NCI-H187 (cell line): ENCODE measurements at regions not wholly inside any gene's neighbourhood (a gene's known extent, or its start where the extent isn't known, plus 50 kb on each side); places are given as distances from the start of the nearest gene placed in this dataset.
"Not testable (repeated sequence)": the region's sequence is repeated elsewhere in the genome, so short reads cannot be mapped to it uniquely, and the experiment has no call there.

ENCODE experiments used
- DNase-seq, 2 experiments: peaks; one replicate each; lab custom pipeline; 2025; lab: John Stamatoyannopoulos, UW

DNA sequence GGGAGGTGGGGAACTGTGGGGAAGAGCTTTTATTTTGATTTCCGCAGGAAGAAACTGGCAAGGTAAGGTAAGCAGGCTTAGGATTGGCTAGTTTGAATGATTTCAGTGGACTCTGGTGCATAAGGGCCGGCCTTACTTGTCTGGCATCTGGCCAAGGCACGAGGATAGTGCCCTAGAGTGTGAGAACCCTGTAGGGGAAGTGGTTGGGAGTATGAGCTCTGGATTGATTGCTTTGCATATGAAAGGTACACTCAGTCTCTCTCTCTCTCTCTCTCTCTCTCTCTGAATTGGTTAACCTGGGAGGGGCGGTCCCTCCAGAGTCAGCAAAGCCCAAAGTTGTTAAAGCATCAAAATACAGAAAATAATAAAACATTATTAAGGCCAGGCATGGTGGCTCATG, 463.0 kb downstream of the SIPA1L2 start:
- DNase-seq: no peak

DNA sequence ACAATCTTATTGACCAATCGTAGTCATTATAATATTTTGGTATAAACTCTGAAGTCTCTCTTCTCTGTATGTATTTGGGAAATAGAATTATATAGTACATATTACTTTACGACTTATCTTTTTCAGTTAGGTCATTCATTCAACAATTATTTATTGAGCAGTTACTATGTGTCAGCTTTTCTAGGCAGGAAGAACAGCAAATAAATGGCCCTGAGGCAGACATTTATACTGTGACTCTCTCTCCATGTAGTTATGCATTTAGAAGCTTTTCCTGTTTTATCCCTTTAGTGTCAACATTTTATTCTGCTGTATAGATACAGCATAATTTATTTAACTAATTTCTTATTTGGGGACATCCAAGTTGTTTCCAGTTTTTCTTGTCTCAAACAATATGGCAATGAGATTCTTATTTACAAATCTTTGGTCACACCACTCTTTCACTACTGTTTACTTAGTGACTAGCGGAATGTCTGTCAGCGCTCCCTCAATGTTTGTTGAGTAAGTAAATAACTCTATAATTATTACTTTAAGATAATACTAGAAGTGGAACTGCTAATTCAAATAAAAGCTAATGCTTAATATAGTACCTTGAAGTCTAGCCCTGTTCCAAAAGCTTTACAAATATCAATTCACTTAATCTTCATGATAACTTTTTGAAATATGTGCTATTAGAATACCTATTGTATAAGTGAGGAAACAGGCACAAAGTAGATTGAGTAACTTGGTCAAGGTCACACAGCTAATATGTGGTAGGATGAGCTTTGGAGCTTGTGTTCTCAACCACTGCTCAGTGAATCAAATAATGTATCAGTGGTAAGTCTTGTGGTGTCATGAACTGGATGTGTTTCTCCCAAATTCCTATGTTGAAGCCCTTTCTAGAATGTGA, 465.6 kb downstream of the SIPA1L2 start:
- no peak for DNase-seq

DNA sequence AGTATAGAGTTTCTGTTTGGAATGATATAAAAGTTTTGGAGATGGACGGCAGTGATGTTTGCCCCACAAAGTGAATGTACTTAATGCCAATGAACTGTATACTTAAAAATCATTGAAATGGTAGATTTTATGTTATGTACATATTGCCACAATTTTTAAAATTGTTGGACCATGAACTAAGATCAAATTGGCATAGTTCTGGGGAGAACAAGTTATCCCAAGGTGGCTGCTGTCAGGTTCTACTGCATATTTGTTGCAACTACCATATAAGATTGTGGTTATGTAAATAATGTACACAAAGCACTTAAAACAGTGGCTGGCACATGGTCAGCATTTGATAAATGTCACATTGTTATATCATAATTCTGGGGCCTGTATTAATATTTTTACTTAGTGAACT, 466.4 kb downstream of the SIPA1L2 start:
- DNase-seq: no peak

GRCh38 chr1:232162001-232162400, 467.9 kb downstream of the SIPA1L2 start:
- DNase-seq: no peak

- DNase-seq: not testable (repeated sequence)
These were observed 471.4 kb downstream of the SIPA1L2 start for GRCh38 chr1:232158558-232158957.

DNA sequence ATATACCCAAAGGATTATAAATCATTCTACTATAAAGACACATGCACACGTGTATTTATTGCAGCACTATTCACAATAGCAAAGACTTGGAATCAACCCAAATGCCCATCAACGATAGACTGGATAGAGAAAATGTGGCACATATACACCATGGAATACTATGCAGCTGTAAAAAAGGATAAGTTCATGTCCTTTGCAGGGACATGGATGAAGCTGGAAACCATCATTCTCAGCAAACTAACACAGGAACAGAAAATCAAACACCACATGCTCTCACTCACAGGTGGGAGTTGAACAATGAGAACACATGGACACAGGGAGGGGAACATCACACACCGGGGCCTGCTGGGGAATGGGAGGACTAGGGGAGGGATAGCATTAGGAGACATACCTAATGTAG, 473.9 kb downstream of the SIPA1L2 start:
- not testable (repeated sequence) for DNase-seq

DNA sequence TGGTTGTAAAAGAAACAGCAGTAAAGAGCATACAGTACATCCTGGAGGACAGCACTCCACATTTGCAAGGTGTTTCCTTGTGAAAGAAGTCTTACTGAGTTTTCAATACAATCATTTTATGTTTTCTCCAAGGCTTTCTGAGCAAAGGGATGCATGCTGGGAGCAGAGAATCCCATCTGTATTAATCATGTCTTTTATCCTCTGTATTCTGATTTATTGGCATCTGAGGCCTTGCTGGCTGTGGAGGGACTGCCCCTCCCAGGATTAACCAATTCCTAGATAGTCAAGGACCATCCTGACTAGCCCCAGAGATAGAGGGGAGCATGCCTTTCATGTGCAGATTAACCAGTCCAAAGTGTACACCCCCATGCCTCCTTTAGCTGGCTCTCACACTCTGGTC, 476.3 kb downstream of the SIPA1L2 start:
- DNase-seq: no peak

DNA sequence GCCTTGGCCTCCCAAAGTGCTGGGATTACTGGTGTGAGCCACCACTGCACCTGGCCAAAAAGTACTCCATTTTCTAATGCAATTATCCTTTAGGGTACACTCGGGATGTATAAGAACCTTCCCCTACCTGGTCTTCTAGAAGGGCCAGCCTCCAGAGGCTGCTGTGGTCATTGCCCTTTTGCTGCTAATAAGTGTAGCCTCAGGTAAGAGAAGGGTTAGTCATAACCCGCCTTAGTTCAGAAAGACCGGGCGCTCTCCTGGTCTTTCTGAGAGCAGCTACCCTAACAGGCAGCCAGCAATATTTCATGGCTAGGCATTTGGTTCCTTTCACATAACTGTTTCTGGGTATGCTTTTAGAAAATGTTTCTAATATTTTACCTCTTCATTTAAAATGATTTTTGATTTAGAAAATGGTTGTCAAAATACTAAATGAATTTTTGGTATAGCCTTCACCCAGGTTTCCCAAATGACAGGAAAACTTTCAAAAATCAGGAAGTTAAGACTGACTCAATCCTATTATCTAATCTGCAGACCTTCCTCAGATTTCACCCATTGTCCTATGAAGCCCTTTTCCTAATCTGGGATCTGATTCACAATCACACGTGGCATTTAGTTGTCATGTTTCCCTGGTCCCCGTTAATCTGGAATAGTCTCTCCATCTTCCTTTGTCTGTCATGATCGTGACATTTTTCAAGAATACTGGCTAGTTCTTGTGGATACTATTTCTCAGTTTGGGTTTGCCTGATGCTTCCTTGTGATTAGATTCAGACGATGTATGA, 479.0 kb downstream of the SIPA1L2 start:
- no peak for DNase-seq

DNA sequence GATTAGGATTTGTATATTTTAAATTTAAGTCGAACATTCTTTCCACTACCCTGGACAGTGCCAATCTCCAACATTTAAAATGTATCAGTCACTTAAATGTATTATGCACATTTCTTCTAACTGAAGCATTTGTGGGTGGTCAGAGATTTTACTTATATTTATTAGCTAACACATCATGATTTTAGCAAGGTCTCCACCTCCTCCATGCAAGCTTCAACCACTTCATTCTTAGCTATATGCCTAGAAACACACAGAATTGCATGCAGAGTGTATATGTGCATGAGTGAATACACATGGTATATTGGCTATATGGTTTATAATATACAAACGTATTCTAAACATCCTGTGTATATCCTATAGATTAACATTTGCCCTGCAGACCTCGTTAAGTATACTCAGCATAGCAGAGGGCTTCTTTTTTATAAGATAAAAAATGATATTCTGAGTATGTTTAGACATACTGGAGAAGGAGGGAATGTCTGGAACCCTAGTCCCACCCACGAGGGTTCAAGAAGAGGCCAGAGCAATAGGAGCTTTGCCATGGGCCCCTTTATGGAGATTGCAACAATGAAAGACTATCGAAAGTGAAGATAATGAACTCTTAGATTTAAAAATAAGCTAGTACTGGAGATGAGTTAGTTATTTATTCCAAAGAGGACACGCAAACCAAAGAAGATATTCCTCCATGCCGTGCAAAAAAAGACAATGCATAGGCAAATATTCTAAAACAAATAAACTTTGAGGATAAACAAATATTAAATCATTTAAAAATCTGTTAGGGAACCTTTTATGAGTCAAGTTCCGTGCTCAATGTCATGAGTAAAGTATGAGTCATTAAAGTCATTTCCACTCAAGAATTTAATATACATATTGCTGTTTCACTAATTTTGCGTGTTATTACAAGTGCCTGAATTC, 480.4 kb downstream of the SIPA1L2 start:
- no peak for DNase-seq

DNA sequence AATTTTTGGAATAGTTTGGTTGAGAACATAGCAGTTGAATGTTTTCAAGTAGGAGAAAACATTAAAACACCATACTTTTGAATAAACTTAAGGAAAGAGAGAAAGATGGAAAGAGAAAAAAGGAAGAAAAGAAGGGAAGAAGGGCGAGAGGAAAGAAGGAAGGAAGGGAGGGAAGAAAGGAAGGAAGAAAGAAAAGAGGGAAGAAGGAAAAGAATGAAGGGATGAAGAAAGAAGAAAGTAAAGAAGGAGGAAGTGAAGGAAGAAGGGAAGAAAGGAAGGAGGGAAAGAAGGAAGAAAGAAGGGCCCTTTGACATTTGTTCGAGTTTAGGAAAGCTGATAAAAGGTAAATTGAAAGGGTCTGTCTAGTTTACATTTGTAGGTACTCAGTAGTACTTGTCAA, 482.7 kb downstream of the SIPA1L2 start:
- no peak for DNase-seq

DNA sequence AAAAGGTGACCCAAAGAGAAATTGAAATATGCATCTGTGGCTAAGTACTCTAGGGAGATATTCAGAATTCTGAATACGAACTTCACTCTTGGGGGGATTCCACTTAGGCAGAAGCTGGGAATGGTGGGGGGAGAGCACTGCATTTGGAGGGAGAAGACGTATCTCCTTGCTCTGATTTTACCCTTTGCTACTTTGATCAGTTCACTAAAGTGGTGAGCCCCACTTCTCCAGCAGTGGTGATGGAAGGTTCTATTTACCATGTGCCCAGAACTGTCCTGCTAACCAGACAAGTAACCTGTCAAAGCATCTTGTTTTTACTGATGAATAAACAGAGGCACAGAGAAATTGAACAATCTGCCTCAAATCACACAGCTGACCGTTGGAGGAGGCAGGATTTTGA, 483.4 kb downstream of the SIPA1L2 start:
- no peak for DNase-seq

- no peak for DNase-seq
These were observed 484.2 kb downstream of the SIPA1L2 start for GRCh38 chr1:232145768-232146167.

- DNase-seq: no peak
These were observed 485.2 kb downstream of the SIPA1L2 start for GRCh38 chr1:232144696-232145230.

GRCh38 chr1:232143315-232143886, 486.5 kb downstream of the SIPA1L2 start:
- DNase-seq: no peak

GRCh38 chr1:232142403-232143314, 487.3 kb downstream of the SIPA1L2 start:
- no peak for DNase-seq

DNA sequence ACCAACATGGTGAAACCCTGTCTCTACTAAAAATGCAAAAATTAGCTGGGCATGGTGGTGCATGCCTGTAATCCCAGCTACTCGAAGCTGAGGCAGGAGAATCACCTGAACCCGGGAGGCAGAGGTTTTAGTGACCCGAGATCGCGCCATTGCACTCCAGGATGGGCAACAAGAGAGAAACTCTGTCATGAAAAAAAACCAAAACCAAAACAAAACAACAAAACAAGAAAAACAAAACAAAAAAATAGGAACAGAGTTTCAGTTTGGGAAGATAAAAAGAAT, 488.8 kb downstream of the SIPA1L2 start:
- DNase-seq: not testable (repeated sequence)

- no peak for DNase-seq
These were observed 489.3 kb downstream of the SIPA1L2 start for GRCh38 chr1:232140419-232141166.

GRCh38 chr1:232139444-232139843, 490.5 kb downstream of the SIPA1L2 start:
- DNase-seq: no peak

GRCh38 chr1:232138044-232138443, 491.9 kb downstream of the SIPA1L2 start:
- no peak for DNase-seq

DNA sequence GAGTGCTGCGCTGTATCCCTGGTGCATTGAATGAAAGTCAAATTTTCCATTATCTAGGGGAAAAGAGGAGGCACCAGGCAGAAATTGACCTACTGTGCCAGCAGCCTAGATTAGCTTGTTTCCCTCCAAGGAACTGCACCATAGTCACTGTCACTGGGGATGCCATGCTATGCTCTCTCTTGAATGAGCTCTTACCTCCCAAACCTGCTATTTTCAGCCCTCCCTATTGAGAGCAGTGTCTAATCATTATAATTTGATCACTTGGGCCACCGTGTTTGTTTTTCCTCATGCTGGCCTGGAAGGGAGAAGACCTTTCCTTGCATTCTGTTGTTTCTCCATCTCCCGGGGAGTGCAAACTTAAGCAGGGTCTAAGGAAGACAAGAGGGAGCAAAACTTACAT, 492.9 kb downstream of the SIPA1L2 start:
- no peak for DNase-seq
